Suppressor macrophage treated with lipopolysaccharide for 1 hour (primary cell): ENCODE measurements at regions not wholly inside any gene's neighbourhood (a gene's known extent, or its start where the extent isn't known, plus 50 kb on each side); places are given as distances from the start of the nearest gene placed in this dataset.
"Not testable (repeated sequence)": the region's sequence is repeated elsewhere in the genome, so short reads cannot be mapped to it uniquely, and the experiment has no call there.

Source experiments
- DNase-seq, 3 donors: peaks; one replicate each; pipeline ENCODE4 v3.0.0-alpha.2; 2020 to 2022

GRCh38 chr1:119191325-119191724 is 50.9 kb upstream of the WARS2 start:
- no peak for DNase-seq

DNA sequence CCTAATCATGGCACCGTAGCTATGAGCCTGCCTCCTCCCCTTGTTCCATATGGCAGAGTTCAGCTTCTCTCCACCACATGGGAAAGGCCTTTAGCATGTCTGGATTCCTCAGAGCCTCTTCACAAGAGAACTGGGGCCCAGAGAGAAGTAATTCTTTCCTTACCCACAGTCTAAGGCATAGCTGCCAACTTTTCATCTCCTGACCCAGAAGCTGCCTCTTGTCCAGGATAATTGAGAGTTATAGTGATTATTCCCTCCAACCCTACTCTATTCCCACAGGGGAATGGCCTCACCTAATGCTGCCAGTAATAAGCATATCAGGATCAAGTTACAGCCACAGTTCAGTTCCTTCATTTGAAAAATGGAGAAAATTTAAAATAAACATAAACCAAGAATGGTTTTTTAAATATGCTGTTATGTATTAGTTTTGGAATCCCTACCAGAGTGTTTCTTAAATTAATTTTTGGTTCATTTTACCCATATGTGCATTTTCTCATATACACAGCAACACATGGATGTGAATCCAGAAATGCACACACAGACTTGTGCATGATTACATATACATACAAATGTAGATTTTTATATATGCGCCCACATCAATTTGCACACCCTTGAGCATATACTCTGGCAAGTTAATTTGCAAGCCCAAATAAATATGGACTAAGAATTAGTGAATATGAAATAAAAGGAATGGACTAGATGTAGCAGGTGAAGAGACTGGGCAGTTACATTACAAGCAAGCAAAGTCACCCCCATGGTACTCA is 63.9 kb upstream of the WARS2 start:
- DNase-seq: no peak

DNA sequence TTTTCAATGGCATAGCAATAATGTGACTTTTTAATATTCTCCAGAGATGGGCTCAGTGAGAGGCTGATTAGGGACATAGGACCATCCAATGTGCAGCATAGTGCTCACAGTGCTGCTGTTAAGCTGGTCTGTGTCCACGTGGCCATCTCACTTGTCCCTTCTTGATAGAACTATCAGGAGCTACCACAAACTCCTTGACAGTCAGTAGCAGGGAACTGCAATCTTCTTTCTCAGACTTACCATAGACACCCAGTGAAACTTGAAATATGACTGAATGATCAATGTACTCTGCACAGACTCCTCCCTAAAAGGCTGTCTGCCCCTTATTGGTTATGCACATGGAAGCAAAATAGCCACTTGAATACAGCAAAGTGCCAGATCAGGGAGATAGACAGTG is 64.5 kb upstream of the WARS2 start:
- no peak for DNase-seq

DNA sequence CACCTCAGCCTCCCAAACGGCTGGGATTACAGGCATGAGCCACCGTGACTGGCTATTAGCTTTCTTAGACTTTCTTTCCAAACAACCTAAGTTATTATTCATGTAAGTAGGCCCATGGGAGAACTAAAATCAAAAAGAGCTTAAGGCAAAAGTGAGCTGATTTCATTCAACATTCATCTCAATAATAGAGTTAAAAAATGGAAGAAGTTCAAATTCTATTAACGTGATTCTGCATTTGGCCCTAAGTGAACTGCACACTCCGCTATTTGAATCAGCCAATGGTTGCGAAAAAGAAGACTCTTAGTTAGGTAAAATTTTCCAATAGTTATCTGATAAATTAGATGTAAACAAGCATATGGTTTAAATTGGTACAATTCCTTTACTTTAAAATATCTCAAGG is 68.6 kb upstream of the WARS2 start:
- DNase-seq: no peak

GRCh38 chr1:119209596-119210295 is 69.3 kb upstream of the WARS2 start:
- DNase-seq: no peak

DNA sequence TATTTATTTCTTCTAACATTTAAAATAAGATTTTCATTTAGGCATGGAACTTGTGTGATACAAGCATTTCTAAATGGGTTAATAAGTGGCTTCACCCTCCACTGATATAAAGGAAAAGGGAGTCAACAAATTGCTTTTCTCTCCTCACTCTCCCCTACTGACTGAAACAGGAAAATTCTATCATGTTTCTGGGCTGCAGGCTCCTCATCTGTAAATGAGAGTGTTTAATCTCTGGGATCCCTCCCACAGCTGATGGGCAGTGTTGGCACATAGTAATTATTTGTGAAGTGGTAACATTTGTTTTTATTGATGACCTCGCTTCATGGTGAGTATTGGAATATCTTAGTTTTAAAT is 69.8 kb upstream of the WARS2 start:
- no peak for DNase-seq

DNA sequence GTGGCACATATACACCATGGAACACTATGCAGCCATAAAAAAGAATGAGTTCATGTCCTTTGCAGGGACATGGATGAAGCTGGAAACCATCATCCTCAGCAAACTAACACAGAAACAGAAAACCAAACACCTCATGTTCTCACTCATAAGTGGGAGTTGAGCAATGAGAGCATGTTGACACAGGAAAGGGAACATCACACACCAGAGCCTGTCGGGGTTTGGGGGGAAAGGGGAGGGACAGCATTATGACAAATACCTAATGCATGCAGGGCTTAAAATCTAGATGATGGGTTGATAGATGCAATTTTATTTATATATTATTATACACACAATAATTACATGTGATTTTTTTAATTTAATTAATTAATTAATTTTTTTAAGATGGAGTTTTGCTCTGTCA is 72.8 kb upstream of the WARS2 start:
- not testable (repeated sequence) for DNase-seq

GRCh38 chr1:119214961-119215360 is 74.5 kb upstream of the WARS2 start:
- not testable (repeated sequence) for DNase-seq

- no peak for DNase-seq
Measured at GRCh38 chr1:119217309-119217828, 76.9 kb upstream of the WARS2 start.

- DNase-seq: no peak
Measured at GRCh38 chr1:119219711-119220110, 79.3 kb upstream of the WARS2 start.

DNA sequence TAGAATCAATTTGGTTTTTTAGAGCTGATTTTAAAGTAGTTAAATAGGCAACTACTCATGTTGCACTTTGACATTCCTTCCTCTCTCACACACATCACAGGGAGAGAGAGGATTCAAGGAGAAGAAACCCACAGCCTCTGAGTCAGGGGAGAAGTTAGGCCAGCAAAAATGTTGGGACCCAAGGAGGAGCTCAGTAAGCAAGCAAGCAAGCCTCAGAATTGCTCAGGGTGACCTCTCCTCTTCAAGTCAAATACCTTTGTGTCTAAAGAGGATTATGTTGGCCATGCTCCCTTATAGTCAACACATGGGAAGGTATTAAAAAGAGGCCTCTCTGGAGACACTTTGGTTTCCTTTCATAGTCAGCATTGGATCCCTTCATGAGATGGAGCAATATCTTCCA is 80.5 kb upstream of the WARS2 start:
- DNase-seq: no peak

DNA sequence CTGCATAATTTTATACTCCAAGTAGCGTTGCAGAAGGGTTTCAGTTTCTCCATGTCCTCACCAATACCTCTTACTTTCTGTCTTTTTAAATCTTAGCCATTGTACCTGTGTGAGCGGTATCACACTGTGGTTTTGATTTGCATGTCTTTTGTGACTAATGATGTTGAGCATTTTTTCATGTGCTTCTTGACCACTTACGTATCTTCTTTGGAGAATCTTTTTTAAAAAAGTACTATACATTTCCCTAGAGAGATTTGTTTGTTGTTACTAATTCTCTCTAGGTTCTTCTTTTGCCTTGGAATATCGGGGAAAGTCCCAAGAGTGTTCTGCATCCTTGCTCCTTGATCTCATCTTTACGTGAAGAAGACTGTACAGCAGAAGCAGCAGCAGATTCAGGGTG is 81.8 kb upstream of the WARS2 start:
- no peak for DNase-seq

DNA sequence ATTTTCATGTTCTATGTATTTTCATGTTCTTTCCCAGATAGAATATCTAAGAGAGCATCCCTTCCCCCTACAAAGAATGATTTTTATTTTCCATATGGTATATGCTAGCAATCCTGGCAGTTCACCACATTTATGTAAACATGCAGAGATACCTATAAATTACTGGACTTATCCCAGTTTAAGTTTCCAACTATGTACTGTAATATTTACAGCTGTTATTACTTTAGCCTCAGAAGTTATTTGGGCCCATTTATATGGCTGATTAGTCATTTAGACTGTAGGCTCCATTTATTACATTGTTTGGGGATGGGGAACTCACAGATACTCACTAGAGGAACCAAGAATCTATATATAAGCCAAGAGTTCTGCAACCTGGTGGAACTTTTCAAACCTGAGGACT is 84.8 kb upstream of the WARS2 start:
- no peak for DNase-seq

GRCh38 chr1:119225831-119226230 is 85.4 kb upstream of the WARS2 start:
- DNase-seq: no peak

GRCh38 chr1:119226321-119226720 is 85.9 kb upstream of the WARS2 start:
- DNase-seq: no peak

DNA sequence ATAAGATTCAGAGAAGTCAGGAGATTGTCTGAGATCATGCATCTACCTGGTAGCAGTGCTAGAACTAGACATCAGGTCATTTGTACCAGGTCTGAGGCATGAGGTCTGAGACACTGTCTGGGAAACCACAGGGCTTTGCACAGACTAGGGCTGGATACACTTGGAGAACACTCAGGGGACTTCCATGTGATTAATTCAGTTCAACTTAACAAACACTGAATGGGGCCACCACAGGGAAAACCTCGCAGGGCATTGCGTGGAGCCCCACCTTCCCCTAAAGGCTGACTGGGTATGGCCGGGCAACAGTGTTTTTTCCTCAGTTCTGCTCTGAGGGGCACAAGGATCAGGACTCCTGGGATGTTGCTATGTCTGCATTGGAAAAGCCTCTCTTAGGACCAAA is 86.5 kb upstream of the WARS2 start:
- DNase-seq: no peak

DNA sequence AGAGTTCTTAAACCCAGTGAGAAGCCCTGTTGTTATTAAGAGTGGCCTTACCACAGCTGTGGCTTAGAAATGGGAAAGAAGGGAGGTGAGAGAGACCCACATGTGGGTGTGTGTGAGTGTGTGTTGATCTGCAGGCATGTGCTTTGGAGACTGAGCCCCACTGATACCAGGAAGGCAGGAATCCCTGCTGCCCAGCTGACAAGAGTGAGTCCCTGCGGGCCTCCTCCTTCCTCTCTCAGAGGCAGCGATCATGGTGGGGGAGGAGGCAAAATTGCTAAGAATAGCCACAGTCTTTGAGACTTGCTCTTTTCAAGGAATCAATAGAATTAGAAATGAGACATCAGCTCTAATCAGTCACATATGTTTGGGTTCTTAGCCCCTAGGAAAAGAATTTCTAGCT is 87.0 kb upstream of the WARS2 start:
- DNase-seq: no peak

- no peak for DNase-seq
Measured at GRCh38 chr1:119228335-119229080, 88.1 kb upstream of the WARS2 start.

GRCh38 chr1:119235120-119235519 is 94.7 kb upstream of the WARS2 start:
- no peak for DNase-seq

DNA sequence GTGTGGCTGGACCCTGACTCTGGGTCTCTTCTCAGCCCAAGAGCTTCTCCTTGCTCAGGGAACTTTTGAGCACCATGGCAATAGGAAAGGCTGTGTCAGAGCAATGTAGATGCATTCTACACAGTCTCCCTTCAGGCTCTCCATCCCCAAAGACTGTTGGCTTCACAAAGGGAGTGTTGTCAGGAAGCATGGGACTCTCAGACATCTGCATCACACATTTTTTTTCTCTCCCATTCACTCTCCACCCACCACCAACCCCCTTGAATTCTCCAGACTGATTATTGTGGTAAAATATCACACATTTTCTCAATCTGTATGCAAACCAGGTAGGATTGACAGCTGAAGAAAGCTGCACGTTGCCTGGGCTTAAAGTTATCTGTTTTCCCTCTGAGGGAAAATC is 105.4 kb upstream of the WARS2 start:
- no peak for DNase-seq

DNA sequence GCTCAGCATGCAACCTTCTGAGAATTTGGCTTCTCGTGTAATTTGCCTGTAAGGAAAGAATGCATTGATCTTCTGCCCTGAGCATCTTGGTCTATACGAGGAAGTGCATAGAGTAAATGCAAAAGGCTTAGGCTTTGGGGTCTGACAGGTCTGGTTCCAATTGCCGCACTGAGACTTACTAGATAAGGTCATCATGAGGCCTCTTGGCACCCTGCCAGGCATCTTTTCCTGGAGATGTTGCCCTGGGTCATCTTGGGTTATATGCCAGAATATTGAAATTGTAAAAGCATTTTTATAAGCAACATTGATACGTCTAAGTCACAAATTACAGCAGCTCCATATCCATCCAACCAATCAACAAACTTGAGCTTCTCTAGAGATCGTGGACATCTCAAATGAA is 108.8 kb upstream of the WARS2 start:
- no peak for DNase-seq

GRCh38 chr1:119250299-119250698 is 109.8 kb upstream of the WARS2 start:
- DNase-seq: no peak

- DNase-seq: no peak
Measured at GRCh38 chr1:119251751-119252150, 111.3 kb upstream of the WARS2 start.

DNA sequence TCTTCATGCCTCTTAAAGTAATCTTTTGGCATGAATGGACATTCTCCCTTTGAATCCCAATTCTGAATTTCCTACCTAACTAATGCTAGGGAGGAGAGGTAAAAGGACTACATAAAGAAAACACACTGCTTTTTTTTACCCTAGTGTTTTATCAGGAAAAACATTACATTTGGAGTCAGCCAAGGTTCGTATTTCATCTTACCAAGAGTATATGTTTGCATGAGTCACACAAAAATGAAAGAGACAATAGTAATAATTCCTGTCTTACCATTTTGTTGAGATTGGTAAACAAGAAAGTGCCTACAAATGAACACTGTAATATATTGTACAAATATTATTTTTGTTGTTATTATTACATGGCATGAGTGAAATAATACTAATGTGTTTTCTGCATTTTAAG is 112.9 kb upstream of the WARS2 start:
- no peak for DNase-seq
